Stomach smooth muscle (tissue), 2 donors: ENCODE measurements at regions not wholly inside any gene's neighbourhood (a gene's known extent, or its start where the extent isn't known, plus 50 kb on each side); places are given as distances from the start of the nearest gene placed in this dataset.

ENCODE experiments used
- H3K27ac ChIP-seq: one replicate; pipeline ENCODE4 v1.7.0; 2013; ENCODE audit warnings: mild to moderate bottlenecking, low read length, inconsistent platforms
- H3K27me3 ChIP-seq, 2 donors: one replicate each; pipeline ENCODE4 v1.7.0; 2013; ENCODE audit warnings: low read length in 2 of 2; ENCODE audit not compliant: insufficient read depth in 2 of 2, control insufficient read depth in 1 of 2
- H3K36me3 ChIP-seq, 2 donors: one replicate each; pipeline ENCODE4 v1.7.0; 2013; ENCODE audit warnings: low read length in 2 of 2; ENCODE audit not compliant: control insufficient read depth in 2 of 2, insufficient read depth in 2 of 2
- H3K4me1 ChIP-seq: one replicate; pipeline ENCODE4 v1.7.0; 2013; ENCODE audit warnings: low read length; ENCODE audit not compliant: control insufficient read depth, insufficient read depth
- H3K4me3 ChIP-seq, 2 donors: one replicate each; pipeline ENCODE4 v1.7.0; 2013; ENCODE audit warnings: low read length in 2 of 2
- H3K9ac ChIP-seq, 2 donors: one replicate each; pipeline ENCODE4 v1.7.0; 2013; ENCODE audit warnings: low read length in 2 of 2, mild to moderate bottlenecking in 1 of 2
- H3K9me3 ChIP-seq, 2 donors: one replicate each; pipeline ENCODE4 v1.7.0; 2013; ENCODE audit warnings: low read length in 2 of 2; ENCODE audit not compliant: control insufficient read depth in 2 of 2
- donor health status: healthy.
- donor health status: Pancreatic carcinoma.

DNA sequence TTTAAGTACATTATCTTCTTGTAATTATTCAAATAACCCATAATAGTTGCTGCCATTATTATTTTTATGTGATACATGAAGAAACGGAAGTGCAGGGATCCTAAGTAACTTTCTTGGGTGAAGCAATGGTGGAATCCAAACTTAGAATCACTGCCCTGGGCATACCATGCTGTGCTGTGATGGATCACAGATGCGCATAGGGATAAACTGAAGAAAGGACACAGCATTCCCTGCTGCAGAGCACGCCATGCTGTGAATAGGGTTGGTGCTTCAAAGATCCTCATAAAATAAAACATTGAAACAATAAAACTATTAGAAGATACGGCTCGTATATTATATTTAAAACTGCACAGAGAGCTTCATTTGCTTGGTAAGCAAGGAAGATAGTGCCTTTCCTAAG, 211.7 kb upstream of the ADAMTS16 start:
- Histone ChIP-seq H3K4me3 (no peak overlapping the region), H3K27me3 (no peaks in the 10 kb centered on the region), H3K27ac (no peak overlapping the region), H3K36me3 (no peaks in the 10 kb centered on the region), H3K9ac (no peak overlapping the region), H3K9me3 (no peaks in the 10 kb centered on the region), H3K4me1 (no peaks in the 10 kb centered on the region)

DNA sequence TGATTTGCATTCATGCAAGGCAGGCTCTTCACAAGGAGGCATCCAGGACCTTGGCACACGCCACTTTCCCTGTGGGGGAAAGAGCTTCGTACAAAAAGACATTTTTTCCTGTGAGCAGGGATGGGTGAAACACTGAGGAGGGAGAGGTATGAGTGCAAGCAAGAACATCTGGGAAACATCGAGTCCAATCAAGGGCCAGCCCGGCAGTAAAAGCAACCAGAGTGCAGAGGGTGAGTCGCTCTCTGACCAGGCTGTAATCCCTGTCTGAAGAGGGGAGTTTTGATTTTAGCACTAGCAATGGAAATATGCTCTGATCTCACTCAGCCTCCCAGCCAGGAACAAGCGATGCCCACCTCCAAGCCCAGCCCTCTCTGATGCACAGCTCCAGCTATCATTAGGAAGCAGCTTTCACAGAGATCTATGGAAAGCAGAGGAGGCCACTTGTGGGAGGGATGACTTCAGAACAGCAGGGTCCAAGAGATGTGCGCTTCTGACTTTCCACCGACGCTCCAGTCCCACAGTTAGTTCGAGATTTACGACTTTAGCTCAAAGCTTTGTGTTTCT, 211.0 kb upstream of the ADAMTS16 start:
- Histone ChIP-seq H3K4me1 (no peaks in the 10 kb centered on the region), H3K9me3 (no peaks in the 10 kb centered on the region), H3K4me3 (no peak overlapping the region), H3K36me3 (no peaks in the 10 kb centered on the region), H3K9ac (no peak overlapping the region), H3K27me3 (no peaks in the 10 kb centered on the region), H3K27ac (no peak overlapping the region)

DNA sequence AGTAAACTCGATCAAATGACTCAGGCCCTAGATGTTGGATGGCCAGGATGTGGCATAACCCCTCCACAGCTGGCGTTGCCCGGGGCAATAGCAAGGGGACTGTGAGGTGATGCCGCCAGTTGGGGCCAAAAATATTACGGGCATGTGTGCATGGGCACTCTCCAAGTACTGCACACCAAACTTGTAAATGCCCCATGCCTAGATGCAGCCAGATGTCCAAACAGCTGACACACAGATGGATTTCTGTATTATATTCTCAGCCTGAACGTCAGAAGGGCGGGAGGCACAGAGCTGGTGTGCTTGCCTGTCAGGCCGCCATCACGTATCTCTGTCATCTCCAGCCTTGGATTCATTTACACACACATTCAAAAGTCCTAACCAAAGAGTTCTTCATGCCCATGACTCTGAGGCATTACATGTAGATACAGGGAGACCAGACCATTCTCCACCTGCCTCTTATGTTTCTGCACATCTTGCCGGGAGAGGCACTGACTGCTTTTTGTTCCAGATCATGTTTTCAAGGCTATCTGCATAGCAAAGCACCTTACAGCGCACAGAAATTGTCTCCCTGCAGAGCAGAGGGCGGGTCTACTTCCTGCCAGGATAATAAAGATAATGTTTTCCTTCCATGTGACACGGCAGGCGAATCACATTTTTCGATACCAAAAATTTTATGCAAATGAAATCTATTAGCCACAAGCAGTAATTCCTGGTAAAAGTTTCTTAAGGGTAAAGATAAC, 200.9 kb upstream of the ADAMTS16 start:
- H3K9ac ChIP-seq: no peak overlapping the region
- no peaks in the 10 kb centered on the region for H3K36me3 ChIP-seq
- H3K4me3 ChIP-seq: no peak overlapping the region
- no peaks in the 10 kb centered on the region for H3K27me3 ChIP-seq
- no peak overlapping the region for H3K27ac ChIP-seq
- no peaks in the 10 kb centered on the region for H3K9me3 ChIP-seq
- H3K4me1 ChIP-seq: no peaks in the 10 kb centered on the region

GRCh38 chr5:4941161-4941560, 199.0 kb upstream of the ADAMTS16 start:
- no peaks in the 10 kb centered on the region for H3K9me3 ChIP-seq
- no peak overlapping the region for H3K27ac ChIP-seq
- no peaks in the 10 kb centered on the region for H3K4me1 ChIP-seq
- H3K27me3 ChIP-seq: no peaks in the 10 kb centered on the region
- H3K4me3 ChIP-seq: no peak overlapping the region
- H3K9ac ChIP-seq: no peak overlapping the region
- H3K36me3 ChIP-seq: no peaks in the 10 kb centered on the region

GRCh38 chr5:4941957-4942830, 197.9 kb upstream of the ADAMTS16 start:
- Histone ChIP-seq H3K27ac (no peak overlapping the region), H3K36me3 (no peaks in the 10 kb centered on the region), H3K9me3 (no peaks in the 10 kb centered on the region), H3K27me3 (no peaks in the 10 kb centered on the region), H3K4me1 (no peaks in the 10 kb centered on the region), H3K4me3 (no peak overlapping the region), H3K9ac (no peak overlapping the region)

DNA sequence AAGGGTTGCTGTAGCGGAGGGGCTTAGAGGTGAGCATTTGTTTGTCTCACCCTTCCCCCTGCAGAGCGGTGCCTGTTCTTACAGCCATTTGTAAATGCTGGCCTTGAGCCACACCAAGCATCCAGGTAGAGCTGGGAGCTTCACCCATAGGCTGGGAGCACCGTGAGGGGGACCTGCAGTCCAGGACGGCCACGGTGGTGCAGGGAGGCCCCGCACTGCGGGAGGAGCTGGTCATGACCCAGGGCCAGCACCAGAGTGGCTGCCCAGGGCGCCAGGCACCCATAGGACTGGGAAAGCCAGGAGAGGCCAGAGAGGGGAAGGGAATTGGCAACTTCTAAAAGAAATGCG, 197.3 kb upstream of the ADAMTS16 start:
- Histone ChIP-seq H3K4me1 (no peaks in the 10 kb centered on the region), H3K27ac (no peak overlapping the region), H3K4me3 (no peak overlapping the region), H3K27me3 (no peaks in the 10 kb centered on the region), H3K36me3 (no peaks in the 10 kb centered on the region), H3K9ac (no peak overlapping the region), H3K9me3 (no peaks in the 10 kb centered on the region)

DNA sequence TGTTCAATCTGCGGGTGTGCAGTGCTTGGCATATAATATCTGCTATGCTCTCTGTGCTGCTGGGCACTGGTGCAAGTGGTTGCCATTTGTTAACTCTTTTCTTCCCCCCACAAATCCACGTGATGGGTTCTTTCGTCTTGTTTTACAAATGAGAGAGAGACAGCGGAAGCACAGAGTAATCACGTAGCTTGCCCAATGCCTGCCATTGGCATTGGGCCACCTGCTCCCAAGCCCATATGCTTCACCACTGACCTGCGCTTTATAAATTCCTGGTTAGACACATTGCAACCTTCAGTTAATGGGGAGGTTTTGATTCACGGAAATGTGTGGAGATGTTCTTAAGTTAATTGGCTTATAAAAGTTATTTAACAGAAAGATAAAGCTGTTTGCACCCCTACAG, 194.8 kb upstream of the ADAMTS16 start:
- no peaks in the 10 kb centered on the region for H3K4me1 ChIP-seq
- H3K27ac ChIP-seq: no peak overlapping the region
- no peaks in the 10 kb centered on the region for H3K36me3 ChIP-seq
- no peak overlapping the region for H3K4me3 ChIP-seq
- H3K27me3 ChIP-seq: no peaks in the 10 kb centered on the region
- no peak overlapping the region for H3K9ac ChIP-seq
- no peaks in the 10 kb centered on the region for H3K9me3 ChIP-seq

GRCh38 chr5:4947106-4947505, 193.0 kb upstream of the ADAMTS16 start:
- Histone ChIP-seq H3K4me1 (no peaks in the 10 kb centered on the region), H3K27ac (no peak overlapping the region), H3K4me3 (no peak overlapping the region), H3K9ac (no peak overlapping the region), H3K9me3 (no peaks in the 10 kb centered on the region), H3K27me3 (no peaks in the 10 kb centered on the region), H3K36me3 (no peaks in the 10 kb centered on the region)

DNA sequence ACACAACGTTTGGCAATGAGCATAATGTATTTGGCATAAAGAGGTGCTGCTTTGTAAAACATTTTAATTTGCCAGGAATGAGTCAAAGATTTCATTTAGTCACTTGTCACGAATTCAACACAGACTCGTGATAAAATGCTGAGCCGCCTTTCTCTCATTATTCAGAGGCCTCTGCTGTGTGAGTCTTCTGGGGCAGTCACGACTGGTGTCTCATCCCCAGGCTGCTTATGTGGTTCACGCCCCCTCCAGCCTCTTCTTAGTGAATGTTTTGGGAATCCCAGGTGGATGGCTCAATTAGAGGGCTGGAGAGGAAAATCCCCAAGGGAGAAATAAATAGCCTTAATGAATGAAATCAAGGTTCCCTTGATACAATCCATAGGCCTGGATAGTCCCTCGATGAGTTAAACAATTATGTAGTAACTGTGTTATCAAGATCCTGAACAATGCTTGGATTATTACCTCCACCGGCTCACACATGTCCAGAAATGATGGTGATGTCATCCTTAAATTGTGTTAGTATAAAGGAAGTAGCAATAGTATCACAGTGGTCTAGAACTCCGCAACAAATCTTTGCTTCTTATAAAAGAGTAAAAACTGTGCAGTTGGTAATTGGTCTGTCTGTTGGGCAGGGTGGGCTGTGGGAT, 192.1 kb upstream of the ADAMTS16 start:
- Histone ChIP-seq H3K9ac (no peak overlapping the region), H3K9me3 (no peaks in the 10 kb centered on the region), H3K4me3 (no peak overlapping the region)

DNA sequence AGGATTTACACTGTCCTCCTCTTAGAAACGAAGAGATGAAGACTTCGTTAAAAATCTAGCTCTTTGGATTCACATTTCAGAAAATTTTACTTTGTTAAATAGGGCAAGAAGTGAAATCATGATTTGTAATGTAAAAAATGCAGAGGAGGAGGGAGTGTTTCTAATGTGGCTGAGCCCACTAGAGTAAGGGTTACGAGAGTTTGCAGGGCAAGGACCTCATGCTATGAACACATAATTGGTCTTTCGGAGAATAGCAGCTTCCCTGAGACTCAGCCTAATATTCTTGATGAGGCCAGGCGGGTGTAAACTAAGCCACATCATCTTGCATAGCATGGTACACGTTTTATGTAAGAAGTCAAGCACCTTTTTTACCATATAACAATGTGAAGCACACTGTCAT, 191.0 kb upstream of the ADAMTS16 start:
- no peaks in the 10 kb centered on the region for H3K4me1 ChIP-seq
- no peaks in the 10 kb centered on the region for H3K9me3 ChIP-seq
- H3K27ac ChIP-seq: no peak overlapping the region
- H3K4me3 ChIP-seq: no peak overlapping the region
- H3K36me3 ChIP-seq: no peaks in the 10 kb centered on the region
- no peak overlapping the region for H3K9ac ChIP-seq
- no peaks in the 10 kb centered on the region for H3K27me3 ChIP-seq

More for the DNA sequence above, 192.1 kb upstream of the ADAMTS16 start:
- Histone ChIP-seq H3K27ac (no peak overlapping the region), H3K27me3 (no peaks in the 10 kb centered on the region), H3K36me3 (no peaks in the 10 kb centered on the region), H3K4me1 (no peaks in the 10 kb centered on the region)
